GM23338 (cell line): ENCODE measurements at regions not wholly inside any gene's neighbourhood (a gene's known extent, or its start where the extent isn't known, plus 50 kb on each side); places are given as distances from the start of the nearest gene placed in this dataset.
"Not testable (repeated sequence)": the region's sequence is repeated elsewhere in the genome, so short reads cannot be mapped to it uniquely, and the experiment has no call there.

Experiments
- CREB1 ChIP-seq: fragments of 250-450 bp; sonication (Bioruptor Pico); IDR thresholded peaks from 2 replicates; pipeline ENCODE4 v1.5.0; 2020; ENCODE audit warnings: low read depth, mild to moderate bottlenecking, moderate library complexity
- CTCF ChIP-seq, 2 experiments: fragments of 200-600 bp in 1 of 2; sonication (generic) in 1 of 2; conservative IDR thresholded peaks; 2 replicates each; pipeline versions ENCODE4 v1.5.1 to v1.6.1; 2016 to 2017; ENCODE audit warnings: antibody characterized with exemption in 2 of 2, low read depth in 2 of 2, mild to moderate bottlenecking in 2 of 2, moderate library complexity in 1 of 2
- EZH2 ChIP-seq: fragments of 200-600 bp; sonication (generic); IDR thresholded peaks from one replicate; pipeline ENCODE4 v1.8.0; 2017; ENCODE audit warnings: antibody characterized with exemption, mild to moderate bottlenecking, low read depth; ENCODE audit not compliant: unreplicated experiment
- POLR2AphosphoS5 ChIP-seq: IDR thresholded peaks from 2 replicates; pipeline ENCODE4 v1.6.1; 2016; ENCODE audit warnings: antibody characterized with exemption, low read depth
- REST ChIP-seq: IDR thresholded peaks from one replicate; pipeline ENCODE4 v1.6.1; 2018; ENCODE audit warnings: antibody characterized with exemption; ENCODE audit not compliant: unreplicated experiment

- TF ChIP-seq CTCF (conservative IDR thresholded peaks at IDR 0.05; ENCODE audit: low read depth in 2 of 2); EZH2; CREB1; REST; POLR2AphosphoS5: not testable (repeated sequence)
These were observed 96.4 kb upstream of the NBPF19 start for GRCh38 chr1:149378462-149378861.
